HCT116 (cell line): ENCODE measurements at regions not wholly inside any gene's neighbourhood (a gene's known extent, or its start where the extent isn't known, plus 50 kb on each side); places are given as distances from the start of the nearest gene placed in this dataset.

Source experiments
- CBX3 ChIP-seq: IDR thresholded peaks from 2 replicates; pipeline ENCODE4 v1.6.1; 2012; ENCODE audit warnings: low read depth
- EZH2 ChIP-seq: fragments of 200-600 bp; sonication (generic); IDR thresholded peaks from 2 replicates; pipeline ENCODE4 v1.6.1; 2017; ENCODE audit warnings: antibody characterized with exemption, mixed run types
- POLR2A ChIP-seq: IDR thresholded peaks from 2 replicates; pipeline ENCODE4 v1.7.0; 2011; ENCODE audit warnings: borderline replicate concordance; ENCODE audit not compliant: insufficient read depth, insufficient read length; ENCODE audit errors: extremely low read depth
- POLR2AphosphoS5 ChIP-seq: IDR thresholded peaks from 2 replicates; pipeline ENCODE4 v1.6.1; 2011; ENCODE audit warnings: mild to moderate bottlenecking, low read depth, low read length, moderate library complexity
- SIN3A ChIP-seq: IDR thresholded peaks from 2 replicates; pipeline ENCODE4 v1.6.1; 2012; ENCODE audit warnings: low read depth
- SP1 ChIP-seq: IDR thresholded peaks from 2 replicates; pipeline ENCODE4 v1.6.1; 2012; ENCODE audit warnings: low read depth
- TCF7L2 ChIP-seq: IDR thresholded peaks from 2 replicates; pipeline ENCODE4 v1.7.0; 2011; ENCODE audit warnings: borderline replicate concordance, inconsistent platforms; ENCODE audit not compliant: insufficient read depth, insufficient read length; ENCODE audit errors: extremely low read depth
- YY1 ChIP-seq: IDR thresholded peaks from 2 replicates; pipeline ENCODE4 v1.6.1; 2011; ENCODE audit warnings: low read length, low read depth, moderate library complexity, mild to moderate bottlenecking; ENCODE audit not compliant: insufficient replicate concordance; ENCODE audit errors: extremely low read depth
- ZNF274 ChIP-seq: fragments of 200-500 bp; sonication (Bioruptor generic); IDR thresholded peaks from 2 replicates; pipeline ENCODE4 v1.6.1; 2014; ENCODE audit warnings: mild to moderate bottlenecking, low read depth, low read length, inconsistent platforms
- TF ChIP-seq, protein P1 (sequence below), 3 experiments: fragments of 200-600 bp in 1 of 3; sonication (generic) in 1 of 3; IDR thresholded peaks in 2 of 3; conservative IDR thresholded peaks in 1 of 3; 2 replicates each; pipeline ENCODE4 v1.5.1; 2012 to 2017; ENCODE audit warnings: low read depth in 2 of 3, low read length in 2 of 3, antibody characterized with exemption in 1 of 3, borderline replicate concordance in 1 of 3, control low read depth in 1 of 3, mild to moderate bottlenecking in 1 of 3, mixed read lengths in 1 of 3, mixed run types in 1 of 3, moderate library complexity in 1 of 3; ENCODE audit not compliant: insufficient read depth in 1 of 3
- TF ChIP-seq, protein P2 (sequence below): IDR thresholded peaks from 2 replicates; pipeline ENCODE4 v1.6.1; 2012

DNA sequence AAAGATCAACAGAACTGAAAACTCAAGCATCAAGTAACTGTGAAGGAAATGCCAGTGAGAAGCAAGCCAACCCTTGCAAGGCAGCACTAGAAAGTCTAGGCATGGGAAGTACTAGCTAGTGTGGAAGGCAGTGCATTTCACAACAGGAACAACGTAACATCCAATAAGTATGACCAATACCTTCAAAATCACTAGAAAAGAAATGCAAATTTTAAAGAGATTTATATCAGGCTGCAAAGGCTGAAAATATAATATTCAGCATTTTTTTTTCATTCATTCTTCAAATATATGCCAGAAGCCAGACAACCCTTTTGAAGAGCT, 121.9 kb downstream of the DLEU7 start:
- TF ChIP-seq POLR2A, result no peak
- no peak for TF ChIP-seq EZH2
- no peak for TF ChIP-seq TCF7L2
- TF ChIP-seq SIN3A, result no peak
- TF ChIP-seq, protein P1, sequence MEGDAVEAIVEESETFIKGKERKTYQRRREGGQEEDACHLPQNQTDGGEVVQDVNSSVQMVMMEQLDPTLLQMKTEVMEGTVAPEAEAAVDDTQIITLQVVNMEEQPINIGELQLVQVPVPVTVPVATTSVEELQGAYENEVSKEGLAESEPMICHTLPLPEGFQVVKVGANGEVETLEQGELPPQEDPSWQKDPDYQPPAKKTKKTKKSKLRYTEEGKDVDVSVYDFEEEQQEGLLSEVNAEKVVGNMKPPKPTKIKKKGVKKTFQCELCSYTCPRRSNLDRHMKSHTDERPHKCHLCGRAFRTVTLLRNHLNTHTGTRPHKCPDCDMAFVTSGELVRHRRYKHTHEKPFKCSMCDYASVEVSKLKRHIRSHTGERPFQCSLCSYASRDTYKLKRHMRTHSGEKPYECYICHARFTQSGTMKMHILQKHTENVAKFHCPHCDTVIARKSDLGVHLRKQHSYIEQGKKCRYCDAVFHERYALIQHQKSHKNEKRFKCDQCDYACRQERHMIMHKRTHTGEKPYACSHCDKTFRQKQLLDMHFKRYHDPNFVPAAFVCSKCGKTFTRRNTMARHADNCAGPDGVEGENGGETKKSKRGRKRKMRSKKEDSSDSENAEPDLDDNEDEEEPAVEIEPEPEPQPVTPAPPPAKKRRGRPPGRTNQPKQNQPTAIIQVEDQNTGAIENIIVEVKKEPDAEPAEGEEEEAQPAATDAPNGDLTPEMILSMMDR (IDR thresholded peaks at IDR 0.05 in 2 of 3, conservative IDR thresholded peaks at IDR 0.05 in 1 of 3; ENCODE audit: borderline replicate concordance in 1 of 3, insufficient read depth in 1 of 3, low read depth in 2 of 3, low read length in 2 of 3), result no peak
- no peak for TF ChIP-seq YY1
- TF ChIP-seq SP1, result no peak
- TF ChIP-seq, protein P2, sequence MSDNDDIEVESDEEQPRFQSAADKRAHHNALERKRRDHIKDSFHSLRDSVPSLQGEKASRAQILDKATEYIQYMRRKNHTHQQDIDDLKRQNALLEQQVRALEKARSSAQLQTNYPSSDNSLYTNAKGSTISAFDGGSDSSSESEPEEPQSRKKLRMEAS, result no peak
- TF ChIP-seq ZNF274, result no peak
- TF ChIP-seq POLR2AphosphoS5, result no peak
- no peak for TF ChIP-seq CBX3
